MCF 10A (cell line): ENCODE measurements at regions not wholly inside any gene's neighbourhood (a gene's known extent, or its start where the extent isn't known, plus 50 kb on each side); places are given as distances from the start of the nearest gene placed in this dataset.

Experiments used
- BruUV-seq: library from RNA; stranded (reverse); fragments of 400-500 nt; replicated peaks from 2 replicates; lab custom pipeline; 2021; lab: Mats Ljungman, UMichigan
- CTCF ChIA-PET: fragments of 300-600 bp; sonication (Branson Sonifier 250); formaldehyde crosslinking; extraction: SDS; loops from one replicate; lab custom pipeline; 2021; ENCODE audit warnings: antibody characterized with exemption, inconsistent platforms; lab: Yijun Ruan, JAX
- POLR2A ChIA-PET: fragments of 300-600, 350-650 bp; sonication (Branson Sonifier 250); formaldehyde crosslinking; extraction: SDS; loops from one replicate; lab custom pipeline; 2020; ENCODE audit warnings: antibody characterized with exemption, inconsistent platforms; lab: Yijun Ruan, JAX
- DNase-seq: peaks from one replicate; pipeline ENCODE4 v3.0.0-alpha.2; 2018; ENCODE audit not compliant: unreplicated experiment
- H3K27ac Mint-ChIP-seq: one replicate; pipeline ENCODE4 v1.8.0; 2022; ENCODE audit warnings: mild to moderate bottlenecking, low read depth, mixed read lengths; ENCODE audit not compliant: unreplicated experiment
- H3K27me3 Mint-ChIP-seq: one replicate; pipeline ENCODE4 v1.8.0; 2022; ENCODE audit warnings: mixed read lengths; ENCODE audit not compliant: insufficient read depth, unreplicated experiment
- H3K36me3 Mint-ChIP-seq: one replicate; pipeline ENCODE4 v1.8.0; 2022; ENCODE audit warnings: mild to moderate bottlenecking, moderate library complexity, mixed read lengths; ENCODE audit not compliant: insufficient read depth, unreplicated experiment
- H3K4me1 Mint-ChIP-seq: one replicate; pipeline ENCODE4 v1.8.0; 2022; ENCODE audit warnings: mixed read lengths; ENCODE audit not compliant: insufficient read depth, unreplicated experiment
- H3K4me3 Mint-ChIP-seq: one replicate; pipeline ENCODE4 v1.8.0; 2022; ENCODE audit warnings: mild to moderate bottlenecking, moderate library complexity, mixed read lengths; ENCODE audit not compliant: unreplicated experiment
- H3K9me3 Mint-ChIP-seq: one replicate; pipeline ENCODE4 v1.8.0; 2022; ENCODE audit warnings: mixed read lengths; ENCODE audit not compliant: unreplicated experiment
- CTCF ChIP-seq: fragments of 200-600 bp; IDR thresholded peaks from one replicate; pipeline ENCODE4 v1.8.0; 2022; ENCODE audit warnings: antibody characterized with exemption, mild to moderate bottlenecking; ENCODE audit not compliant: unreplicated experiment
- intact Hi-C: fragments of 100-400 bp; cut with micrococcal nuclease; formaldehyde crosslinking; loops from 2 replicates; pipeline ENCODE4 v1.14.1; 2022

- intact Hi-C loops, result no loop called here
- Mint-ChIP-seq H3K36me3 (no peaks in the 10 kb centered on the region), H3K4me3 (no peak overlapping the region), H3K27ac (no peak overlapping the region), H3K27me3 (peaks cover 49% of the 10 kb centered on the region), H3K9me3 (no peaks in the 10 kb centered on the region), H3K4me1 (no peaks in the 10 kb centered on the region)
- no peak for DNase-seq
- no peak for TF ChIP-seq CTCF
- CTCF ChIA-PET, result interaction anchor here (0.7 kb wide), 1 partner anchor 1056 kb away, joined by 3 read pairs; no protein-coding TSS in a partner anchor
- no TSS peak for BruUV-seq
- POLR2A ChIA-PET, result no interaction called here
Measured at GRCh38 chr5:52441768-52442167, 345.9 kb upstream of the ITGA1 start.

- ChIA-PET POLR2A (no interaction called here), CTCF (interaction anchor here (0.9 kb wide), 1 partner anchor 724 kb away, joined by 3 read pairs; no protein-coding TSS in a partner anchor)
- no peak overlapping the region for H3K27ac Mint-ChIP-seq
- no peaks in the 10 kb centered on the region for H3K9me3 Mint-ChIP-seq
- BruUV-seq, result no TSS peak
- H3K27me3 Mint-ChIP-seq, result peaks cover 48% of the 10 kb centered on the region
- no peak overlapping the region for H3K4me3 Mint-ChIP-seq
- intact Hi-C loops, result no loop called here
- H3K4me1 Mint-ChIP-seq, result no peaks in the 10 kb centered on the region
- TF ChIP-seq CTCF, result no peak
- H3K36me3 Mint-ChIP-seq, result no peaks in the 10 kb centered on the region
- no peak for DNase-seq
Measured at GRCh38 chr5:52443187-52443586, 344.5 kb upstream of the ITGA1 start.

- no peaks in the 10 kb centered on the region for H3K9me3 Mint-ChIP-seq
- intact Hi-C loops, result no loop called here
- no peaks in the 10 kb centered on the region for H3K4me1 Mint-ChIP-seq
- DNase-seq, result no peak
- POLR2A ChIA-PET, result interaction anchor here (0.5 kb wide), 1 partner anchor 112 kb away, joined by 4 read pairs; no protein-coding TSS in a partner anchor
- no peak overlapping the region for H3K4me3 Mint-ChIP-seq
- CTCF ChIA-PET, result interaction anchor here (0.9 kb wide), 1 partner anchor 17 kb away, joined by 4 read pairs; no protein-coding TSS in a partner anchor
- no peak overlapping the region for H3K27ac Mint-ChIP-seq
- no peaks in the 10 kb centered on the region for H3K36me3 Mint-ChIP-seq
- no peak for TF ChIP-seq CTCF
- no TSS peak for BruUV-seq
- H3K27me3 Mint-ChIP-seq, result peaks cover 67% of the 10 kb centered on the region
Measured at GRCh38 chr5:52448111-52448510, 339.6 kb upstream of the ITGA1 start.

GRCh38 chr5:52449516-52449915, 338.2 kb upstream of the ITGA1 start:
- no peaks in the 10 kb centered on the region for H3K9me3 Mint-ChIP-seq
- no peaks in the 10 kb centered on the region for H3K36me3 Mint-ChIP-seq
- no peak for DNase-seq
- CTCF ChIA-PET, result no interaction called here
- no peaks in the 10 kb centered on the region for H3K4me1 Mint-ChIP-seq
- no TSS peak for BruUV-seq
- H3K27ac Mint-ChIP-seq, result no peak overlapping the region
- no peak for TF ChIP-seq CTCF
- intact Hi-C loops, result no loop called here
- POLR2A ChIA-PET, result no interaction called here
- H3K4me3 Mint-ChIP-seq, result no peak overlapping the region
- H3K27me3 Mint-ChIP-seq, result peaks cover 81% of the 10 kb centered on the region
